GM18873 (cell line): ENCODE measurements at regions not wholly inside any gene's neighbourhood (a gene's known extent, or its start where the extent isn't known, plus 50 kb on each side); places are given as distances from the start of the nearest gene placed in this dataset.

Source experiments
- ATAC-seq: cut with Tn5 transposase; IDR thresholded peaks from one replicate; pipeline ENCODE4 v1.9.1; 2021; ENCODE audit warnings: mild to moderate bottlenecking, moderate library complexity, moderate number of reproducible peaks; ENCODE audit not compliant: unreplicated experiment, low FRiP score

DNA sequence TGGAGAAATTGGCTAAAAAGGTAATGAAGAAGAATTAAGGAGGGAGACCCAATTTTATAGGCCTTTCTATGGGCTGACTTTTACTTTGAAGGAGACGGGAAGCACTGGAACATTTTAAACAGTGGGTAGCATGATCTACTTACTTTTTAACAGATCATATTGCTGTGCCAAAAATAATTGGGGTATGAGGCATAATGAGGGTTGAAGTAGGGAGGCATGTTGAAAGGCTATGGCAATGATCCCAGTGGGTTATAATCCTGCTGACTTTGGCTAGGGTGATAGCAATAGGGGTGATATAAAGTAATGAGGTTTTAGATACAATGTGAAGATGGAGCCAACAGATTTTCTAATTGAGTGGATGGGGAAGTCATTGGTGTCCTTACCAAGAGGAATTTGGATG is 73.2 kb downstream of the GPR37 start:
- no peak for ATAC-seq

DNA sequence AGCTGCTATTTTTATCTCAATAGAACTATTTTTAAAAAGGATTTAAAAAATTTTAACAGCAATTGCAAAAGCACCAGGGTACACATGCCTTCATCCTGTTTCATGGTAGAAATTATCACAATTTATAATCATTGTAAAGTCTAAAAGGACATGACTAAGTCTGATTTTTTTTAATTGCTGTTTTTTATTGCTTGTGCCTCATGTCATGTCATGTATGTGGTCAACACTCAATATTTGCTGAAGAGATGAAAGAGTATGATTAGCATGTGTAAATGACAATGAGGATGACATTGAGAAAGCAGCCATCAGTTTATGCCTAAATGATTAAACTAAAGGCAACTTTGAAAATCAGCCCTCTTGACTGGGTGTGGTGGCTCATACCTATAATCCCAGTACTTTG is 74.8 kb downstream of the GPR37 start:
- ATAC-seq: no peak

DNA sequence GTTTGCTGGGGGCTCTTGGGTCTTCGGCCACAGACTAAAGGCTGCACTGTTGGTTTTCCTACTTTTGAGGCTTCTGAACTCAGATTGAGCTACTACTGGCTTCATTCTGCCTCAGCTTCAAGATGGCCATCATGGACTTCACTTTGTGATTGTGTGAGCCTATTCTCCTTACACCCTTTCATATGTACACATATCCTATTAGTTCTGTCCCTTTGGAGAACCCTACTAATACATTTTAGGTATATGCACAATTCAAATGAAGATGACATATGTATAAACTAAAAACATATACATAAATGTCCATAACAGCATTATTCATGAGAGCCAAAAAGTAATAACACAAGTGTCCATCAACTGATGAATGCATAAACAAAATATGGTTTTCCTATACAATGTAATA is 75.7 kb downstream of the GPR37 start:
- no peak for ATAC-seq

DNA sequence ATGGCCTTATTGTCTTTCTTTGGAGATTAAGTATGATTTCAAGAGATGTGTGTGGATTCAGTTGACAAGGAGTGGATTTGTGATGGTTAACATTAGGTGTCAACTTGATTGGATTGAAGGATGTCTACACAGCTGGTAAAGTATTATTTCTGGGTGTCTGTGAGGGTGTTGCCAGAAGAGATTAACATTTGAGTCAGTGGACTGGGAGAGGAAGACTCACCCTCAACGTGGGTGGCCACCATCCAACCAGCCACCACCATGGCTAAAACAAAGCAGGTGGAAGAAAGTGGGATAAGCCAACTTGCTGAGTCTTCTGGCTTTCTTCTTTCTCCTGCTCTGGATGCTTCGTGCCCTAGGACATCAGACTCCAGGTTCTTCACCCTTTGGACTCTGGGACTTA is 76.1 kb downstream of the GPR37 start:
- no peak for ATAC-seq

DNA sequence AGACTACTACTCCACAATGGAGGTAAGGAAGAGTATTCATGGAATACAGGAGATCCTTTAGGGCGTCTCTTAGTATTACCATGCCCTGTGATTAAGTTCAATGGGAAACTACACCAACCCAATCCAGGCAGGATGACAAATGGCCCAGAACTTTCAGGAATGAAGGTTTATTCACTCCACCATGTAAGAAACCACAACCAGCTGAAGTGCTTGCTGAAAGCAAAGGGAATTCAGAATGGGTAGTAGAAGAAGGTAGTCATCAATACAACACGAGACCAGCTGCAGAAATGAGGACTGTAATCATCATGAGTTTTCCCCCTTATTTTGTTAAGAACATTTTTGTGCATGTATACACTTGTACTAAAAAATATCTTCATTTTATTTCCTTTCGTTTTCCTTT is 76.6 kb downstream of the GPR37 start:
- ATAC-seq: no peak

DNA sequence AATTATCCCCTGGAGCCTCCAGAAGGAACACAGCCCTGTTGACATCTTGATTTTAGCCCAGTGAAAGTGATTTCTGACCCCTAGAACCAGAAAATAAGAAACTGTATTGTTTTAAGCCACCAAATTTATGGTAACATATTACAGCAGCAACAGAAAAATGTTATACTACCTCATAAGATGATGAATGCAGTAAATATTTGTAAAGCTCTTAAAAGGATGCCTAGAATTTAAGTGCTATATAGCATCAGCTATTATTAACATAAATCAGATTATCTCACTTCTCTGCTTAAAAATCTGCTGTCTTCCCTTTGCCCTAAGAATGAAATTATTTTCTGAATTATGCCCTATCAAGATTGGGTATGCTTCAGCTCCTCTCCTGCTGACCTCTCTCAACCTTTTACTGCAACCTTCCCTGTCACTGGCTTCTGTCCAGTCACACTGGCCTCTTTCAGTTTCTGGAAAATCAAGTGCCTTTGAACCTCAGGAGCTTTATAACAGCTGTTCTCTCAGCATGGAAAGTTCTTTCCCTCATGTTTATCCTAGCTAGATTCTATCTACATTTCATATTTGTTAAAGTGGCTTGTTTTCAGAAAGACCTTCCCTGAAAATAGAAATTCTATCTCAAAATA is 78.9 kb downstream of the GPR37 start:
- no peak for ATAC-seq

DNA sequence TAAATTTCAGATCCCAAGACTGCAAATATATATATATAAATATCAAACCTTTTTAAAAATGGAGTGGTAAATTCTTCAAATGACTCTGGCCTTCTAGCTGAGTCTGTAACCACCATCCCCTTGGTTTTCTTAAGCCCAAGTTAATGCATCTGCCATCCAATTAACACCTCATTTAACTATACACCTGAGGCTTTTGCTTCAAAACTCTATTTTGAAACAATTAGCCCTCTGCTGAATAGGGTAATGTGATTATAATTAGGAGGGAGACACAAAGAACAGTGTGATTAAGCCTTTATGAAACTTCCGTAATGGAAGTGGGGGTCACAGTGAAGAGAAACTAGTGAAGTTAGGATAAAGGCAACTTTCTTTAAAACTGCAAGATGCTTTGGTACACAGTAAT is 83.6 kb downstream of the GPR37 start:
- ATAC-seq: no peak

DNA sequence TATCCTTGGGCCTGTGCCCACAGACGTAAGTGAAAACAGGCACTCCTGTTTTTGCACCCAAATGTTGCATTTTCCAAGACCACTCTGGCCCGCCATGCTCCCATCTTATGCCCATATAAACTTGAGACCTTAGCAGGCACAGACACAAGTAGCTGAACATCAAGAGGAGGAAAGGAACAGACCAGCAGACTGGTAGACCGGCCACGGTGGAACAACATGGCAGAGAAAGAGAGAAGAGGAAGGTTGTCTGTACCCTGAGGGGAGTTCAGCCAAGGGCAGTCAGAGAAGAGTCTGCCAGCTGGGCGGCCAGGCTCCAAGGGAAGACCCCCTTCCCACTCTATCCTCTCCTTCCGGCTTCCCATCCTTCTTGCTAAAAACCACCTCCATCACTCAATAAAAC is 85.3 kb downstream of the GPR37 start:
- no peak for ATAC-seq

DNA sequence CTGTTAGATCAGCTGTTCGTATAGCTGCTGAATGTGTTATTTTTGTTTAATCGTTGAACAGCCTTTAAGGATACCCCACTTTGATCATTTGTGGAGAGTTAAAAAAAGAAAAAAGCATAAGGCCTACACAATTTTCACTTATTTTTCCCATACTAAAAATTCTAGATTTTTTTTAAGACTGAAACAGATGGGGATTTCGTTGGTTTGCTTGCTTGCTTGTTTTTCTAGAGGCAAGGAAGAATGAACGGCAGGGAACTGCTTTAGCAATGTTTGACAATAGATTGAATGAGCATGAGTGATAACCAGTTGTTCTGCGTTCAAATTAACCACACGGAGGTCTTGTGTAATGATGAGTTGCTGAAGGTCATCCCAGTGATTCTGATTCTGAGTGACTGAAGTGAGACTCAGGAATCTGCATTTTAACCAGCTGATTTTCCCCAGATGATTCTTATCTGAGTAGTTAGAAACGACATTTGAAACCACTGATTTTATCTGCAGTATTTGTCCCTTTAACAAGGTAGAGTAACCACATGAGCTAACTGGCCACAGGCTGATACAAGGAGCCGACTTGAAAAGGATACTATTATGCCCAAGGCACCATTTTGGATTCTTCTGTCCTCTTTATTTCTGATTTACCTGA is 85.9 kb downstream of the GPR37 start:
- ATAC-seq: no peak

DNA sequence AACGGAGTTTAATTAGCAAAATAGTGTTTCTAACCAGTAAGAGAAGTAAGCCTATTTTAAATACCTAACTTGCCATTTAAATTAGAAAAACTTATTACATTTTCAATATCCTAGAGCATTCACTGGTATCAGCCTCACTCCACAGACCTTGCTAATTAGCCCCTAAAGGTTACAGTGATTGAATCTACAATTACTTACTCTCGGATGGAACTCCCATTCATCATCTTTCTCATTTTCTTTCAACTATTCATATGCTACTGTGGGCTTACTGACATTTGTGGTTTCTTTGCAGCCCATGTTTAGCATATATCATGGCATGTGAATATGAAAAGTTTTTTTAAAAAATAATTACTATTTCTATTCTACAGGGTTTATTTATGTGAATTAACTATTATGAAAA is 86.4 kb downstream of the GPR37 start:
- ATAC-seq: no peak

DNA sequence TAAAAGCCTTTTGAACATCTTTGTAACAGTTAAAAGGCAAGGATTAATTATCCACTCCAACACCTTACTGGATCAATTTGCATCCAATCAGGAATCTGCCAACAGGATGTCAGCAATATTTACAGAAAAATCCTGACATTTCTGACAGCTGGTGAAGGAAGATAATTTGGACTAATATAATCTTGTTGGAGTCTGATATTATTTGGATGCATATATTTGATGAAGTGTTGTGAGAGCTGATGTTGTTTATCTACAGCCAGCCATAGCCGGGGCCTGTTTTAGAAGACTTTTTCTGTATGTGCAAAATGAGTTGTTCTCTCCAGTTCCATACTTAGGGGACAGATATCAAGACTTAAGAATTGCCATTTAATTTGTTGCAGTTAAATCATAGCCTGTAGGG is 91.1 kb downstream of the GPR37 start:
- ATAC-seq: no peak

DNA sequence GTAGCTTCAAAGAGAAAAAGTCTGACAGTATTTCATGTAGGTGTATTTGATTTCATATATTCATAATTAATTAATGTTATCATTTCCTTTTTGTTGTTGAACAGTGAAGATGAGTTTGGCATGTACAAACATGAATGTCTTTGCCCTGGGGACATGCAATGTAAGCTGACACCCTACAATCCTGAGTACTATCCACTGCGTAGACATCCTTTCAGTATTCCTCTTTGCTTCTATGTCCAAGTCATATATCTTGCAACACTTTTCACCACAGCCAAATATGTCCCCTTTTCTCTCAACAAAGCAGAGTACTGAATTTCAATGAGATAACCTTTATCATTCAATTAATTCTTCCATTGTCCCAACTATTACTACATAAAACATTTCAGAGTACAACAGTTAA is 93.6 kb downstream of the GPR37 start:
- ATAC-seq: no peak

DNA sequence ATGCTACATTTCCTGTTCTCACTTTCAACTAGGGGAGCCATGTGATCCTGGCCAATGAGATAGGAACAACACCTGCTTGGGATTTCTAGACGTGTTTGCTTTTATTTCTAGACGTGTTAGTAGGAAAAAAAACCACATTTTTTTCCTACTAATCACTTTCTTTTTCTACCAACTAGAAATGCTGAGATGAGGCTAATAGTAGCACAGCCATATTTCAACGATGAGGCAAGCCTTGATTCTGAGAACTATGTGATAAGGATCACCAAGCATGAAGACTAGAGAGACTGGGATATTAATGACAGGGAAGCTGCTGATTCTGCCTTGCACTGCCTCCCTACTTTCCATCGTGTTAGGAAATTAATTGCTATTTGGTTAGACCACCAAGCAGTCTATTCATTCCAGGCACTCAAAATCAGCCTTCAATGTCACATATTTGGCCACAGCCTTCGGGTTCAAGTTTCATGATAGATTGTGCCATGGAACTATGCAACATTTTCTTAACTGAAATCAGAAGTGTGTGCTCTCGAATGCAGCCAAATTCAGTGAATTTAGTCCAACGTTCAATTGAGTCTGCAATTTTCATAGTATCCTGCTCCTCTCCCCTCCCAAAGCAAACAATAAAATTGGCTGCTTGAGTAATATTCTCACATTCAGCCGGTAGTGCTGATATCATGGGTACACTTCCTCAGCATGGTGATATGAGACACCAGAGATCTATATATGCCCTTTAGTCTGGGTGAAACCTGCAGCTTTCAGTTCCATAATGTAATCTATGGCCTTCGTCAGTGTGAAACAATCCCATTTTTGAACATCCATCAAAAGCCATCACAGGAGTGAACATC is 98.1 kb downstream of the GPR37 start:
- ATAC-seq: no peak

DNA sequence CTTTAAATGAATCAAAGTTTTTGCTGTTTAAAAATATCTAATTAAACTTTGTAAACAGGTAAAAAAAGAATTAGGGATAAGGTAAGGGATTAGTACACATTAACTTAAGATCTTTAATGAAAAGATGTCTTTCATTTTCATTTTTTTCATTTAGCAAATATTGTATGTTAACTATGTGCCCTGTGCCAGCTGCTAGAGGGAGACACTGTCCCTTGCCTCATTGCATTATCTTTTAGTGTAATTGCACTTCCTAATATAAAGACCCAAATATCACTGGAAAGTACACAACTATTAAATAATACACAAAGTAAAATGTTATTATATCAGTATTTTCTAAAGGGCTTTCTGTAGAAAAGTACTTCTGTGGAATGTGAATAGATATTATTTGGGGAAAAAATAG is 102.7 kb downstream of the GPR37 start:
- ATAC-seq: no peak

DNA sequence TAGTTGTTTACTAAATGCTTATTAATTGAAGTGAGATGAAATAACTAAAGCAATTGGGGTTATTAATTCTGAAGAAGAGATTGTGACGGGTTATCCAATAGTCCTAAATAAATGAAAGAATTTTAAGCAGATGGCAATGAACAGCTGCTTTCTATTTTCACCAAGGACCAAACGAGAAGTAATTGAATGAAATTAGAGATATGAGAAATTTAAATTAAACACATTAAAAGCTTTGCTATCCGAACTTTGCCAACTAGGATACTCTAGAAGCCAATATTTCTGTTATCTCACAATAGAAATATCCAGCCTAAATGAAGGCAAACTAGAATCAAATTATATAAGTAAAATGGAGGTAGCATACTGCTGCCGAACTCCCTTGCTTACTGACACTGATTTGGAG is 103.2 kb downstream of the GPR37 start:
- no peak for ATAC-seq

DNA sequence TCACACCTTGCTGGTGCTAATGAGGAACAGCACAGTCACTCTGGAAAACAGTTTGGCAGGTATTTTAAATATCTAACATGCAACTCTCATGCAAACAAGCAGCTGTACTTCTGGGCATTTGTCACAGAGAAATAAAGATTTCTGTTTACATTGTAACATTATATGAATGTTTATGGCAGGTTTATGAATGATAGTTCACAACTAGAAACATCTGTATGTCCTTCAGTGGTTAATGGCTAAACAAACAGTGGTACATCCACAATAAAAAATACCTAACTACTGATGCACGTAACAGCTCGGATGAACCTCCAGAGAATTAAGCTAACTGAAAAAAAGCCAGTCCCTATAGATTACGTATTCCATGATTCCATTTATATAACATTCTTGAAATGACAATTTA is 109.6 kb downstream of the GPR37 start:
- no peak for ATAC-seq

DNA sequence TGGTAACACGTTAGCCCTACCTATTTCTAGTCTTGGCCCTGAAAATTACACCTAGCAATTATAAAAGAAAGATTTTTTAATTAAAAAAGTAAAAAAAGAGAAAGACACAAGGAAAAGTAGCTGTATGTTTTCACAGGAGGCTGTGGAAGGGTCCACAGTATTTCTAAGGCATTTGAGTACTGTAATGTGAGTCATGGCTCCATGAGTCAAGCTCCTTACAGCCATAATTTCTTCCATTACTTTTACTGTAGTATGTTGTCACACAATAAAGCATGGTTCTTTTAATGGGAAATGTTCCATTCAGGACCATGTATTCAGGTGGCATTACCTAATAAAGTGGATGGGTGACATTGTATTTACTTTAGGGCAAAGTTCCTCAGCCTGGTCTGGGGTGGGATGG is 113.4 kb downstream of the GPR37 start:
- ATAC-seq: no peak

DNA sequence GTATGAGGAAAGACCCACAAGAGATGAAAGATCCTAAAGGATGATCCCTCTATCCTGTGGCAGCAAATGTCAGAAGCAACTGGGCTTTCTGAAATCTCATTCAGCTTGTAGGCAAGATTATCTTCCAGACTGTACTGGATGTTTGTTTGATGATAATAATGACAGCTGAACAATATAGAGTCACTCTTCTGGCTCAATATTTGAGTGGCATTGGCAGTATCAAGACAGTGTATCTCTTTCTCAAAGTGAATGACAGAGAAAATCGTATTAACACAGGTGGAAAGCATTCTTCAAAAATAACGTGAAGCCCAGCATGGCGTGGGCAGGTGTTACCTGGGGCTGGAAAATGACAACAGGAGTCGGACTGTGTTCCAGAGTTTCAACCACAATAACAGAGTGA is 114.5 kb downstream of the GPR37 start:
- ATAC-seq: no peak

DNA sequence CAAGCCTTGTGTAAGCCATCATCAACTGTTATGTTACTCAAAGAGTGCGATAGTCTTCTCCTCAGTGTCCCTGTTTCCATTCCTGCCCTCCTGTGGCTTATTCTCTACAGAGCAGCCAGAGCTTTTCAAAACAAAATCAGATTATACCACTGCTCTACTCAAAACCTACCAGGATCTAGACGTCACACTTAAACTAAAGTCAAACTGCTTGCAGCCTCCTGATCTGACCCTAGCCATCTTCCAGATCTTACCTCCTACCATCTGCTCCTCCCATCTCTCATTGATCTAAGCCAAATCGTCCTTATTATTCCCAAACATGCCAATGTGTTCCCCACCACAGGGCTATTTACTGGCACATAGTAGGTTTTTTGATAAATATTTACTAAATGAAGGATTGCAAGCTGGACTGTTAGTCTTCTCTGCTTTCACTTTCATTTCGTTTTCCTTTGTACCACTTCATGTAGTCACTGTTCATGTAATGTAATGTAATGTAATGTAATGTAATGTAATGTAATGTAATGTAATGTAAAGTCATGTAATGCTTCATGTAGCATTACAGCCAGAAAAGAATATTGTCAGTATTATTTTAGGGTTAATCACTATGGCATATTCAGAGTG is 116.1 kb downstream of the GPR37 start:
- ATAC-seq: no peak

DNA sequence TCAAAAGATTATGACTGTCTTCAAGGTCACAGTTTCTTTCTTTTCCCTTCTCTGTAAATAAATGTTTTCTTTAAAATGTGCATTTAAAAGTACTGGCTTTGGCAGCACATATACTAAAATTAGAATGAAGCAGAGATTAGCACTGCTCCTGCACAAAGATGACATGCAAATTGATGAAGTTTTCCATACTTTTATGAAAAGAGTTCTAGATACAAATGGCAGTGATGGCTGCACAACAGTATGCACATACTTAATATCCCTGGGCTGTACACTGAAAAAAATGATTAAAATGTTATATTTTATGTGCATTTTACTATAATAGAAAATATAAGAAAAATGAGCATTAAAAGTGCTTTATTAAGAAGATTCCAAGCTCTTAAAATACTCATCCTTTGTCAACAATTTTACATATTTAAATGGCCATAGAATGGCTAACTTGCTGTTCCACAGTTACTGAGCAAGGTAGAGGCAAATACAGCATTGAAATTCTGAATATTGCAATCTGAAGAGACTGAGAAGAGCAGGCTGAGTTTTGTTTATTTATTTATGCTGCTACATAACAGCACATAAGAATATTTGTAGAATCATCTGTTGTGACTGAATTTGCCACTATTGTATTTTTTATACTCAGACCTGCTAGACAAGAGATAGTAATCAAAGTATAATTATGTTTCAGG is 117.8 kb downstream of the GPR37 start:
- no peak for ATAC-seq

DNA sequence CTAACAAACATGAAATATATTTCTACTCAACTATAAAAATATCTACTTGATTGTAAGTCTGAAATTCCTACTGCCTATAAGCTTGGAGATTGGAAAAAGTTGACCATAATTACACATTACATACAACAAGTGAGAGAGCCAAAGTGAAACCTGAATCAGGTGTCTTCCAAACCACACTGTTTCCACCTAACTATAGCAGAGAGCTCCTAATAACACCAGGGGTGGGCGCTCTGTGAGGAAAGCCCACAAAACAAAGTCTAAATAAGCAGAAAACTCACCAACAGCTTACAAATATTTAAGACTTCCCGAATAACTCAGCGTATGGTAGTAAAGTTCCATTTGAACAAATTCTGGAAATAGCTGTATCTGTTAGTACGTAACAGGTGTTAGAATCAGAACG is 119.9 kb downstream of the GPR37 start:
- no peak for ATAC-seq
